ENCODE measurements at regions not wholly inside any gene's neighbourhood (a gene's known extent, or its start where the extent isn't known, plus 50 kb on each side); places are given as distances from the start of the nearest gene placed in this dataset.

DNA sequence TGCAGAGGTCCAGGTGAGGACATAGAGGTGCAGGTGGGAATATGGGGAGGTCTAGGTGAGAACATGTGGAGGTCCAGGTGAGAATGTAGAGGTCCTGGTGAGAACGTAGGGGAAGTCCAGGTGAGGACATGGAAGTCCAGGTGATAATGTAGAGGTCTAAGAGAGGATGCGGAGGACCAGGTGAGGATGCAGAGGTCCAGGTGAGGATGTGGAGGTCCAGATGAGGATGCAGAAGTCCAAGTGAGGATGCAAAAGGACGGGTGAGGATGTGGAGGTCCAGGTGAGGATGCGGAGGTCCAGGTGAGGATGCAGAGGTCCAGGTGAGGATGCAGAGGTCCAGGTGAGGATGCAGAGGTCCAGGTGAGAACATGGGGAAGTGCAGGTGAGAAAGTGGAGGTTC, 133.8 kb downstream of the MRPL36 start:
- TF ChIP-seq EZH2phosphoT487 (IDR thresholded peaks at IDR 0.05; ENCODE audit: borderline replicate concordance, low read depth) (no peak), POLR2AphosphoS5 (IDR thresholded peaks at IDR 0.05; ENCODE audit: low read depth, low read length) (no peak), CTCF (IDR thresholded peaks at IDR 0.05) (no peak), RAD21 (IDR thresholded peaks at IDR 0.05; ENCODE audit: low read length) (no peak), YY1 (IDR thresholded peaks at IDR 0.05; ENCODE audit: low read depth) (no peak), FOSL2 (IDR thresholded peaks at IDR 0.05; ENCODE audit: borderline replicate concordance, low read depth) (no peak), EP300 (IDR thresholded peaks at IDR 0.05; ENCODE audit: borderline replicate concordance in 1 of 2, low read depth in 1 of 2, low read length in 1 of 2) (no peak), GATA2 (CRISPR knock-in tag; IDR thresholded peaks at IDR 0.05) (no peak), GABPA (IDR thresholded peaks at IDR 0.05; ENCODE audit: low read depth) (no peak), NFIC (IDR thresholded peaks at IDR 0.05; ENCODE audit: borderline replicate concordance) (no peak), NRF1 (IDR thresholded peaks at IDR 0.05; ENCODE audit: low read depth, low read length) (no peak), IRF3 (IDR thresholded peaks at IDR 0.05; ENCODE audit: low read depth, low read length) (no peak), SIN3A (IDR thresholded peaks at IDR 0.05; ENCODE audit: borderline replicate concordance, low read depth, low read length) (no peak)
- TF ChIP-seq, protein P1, sequence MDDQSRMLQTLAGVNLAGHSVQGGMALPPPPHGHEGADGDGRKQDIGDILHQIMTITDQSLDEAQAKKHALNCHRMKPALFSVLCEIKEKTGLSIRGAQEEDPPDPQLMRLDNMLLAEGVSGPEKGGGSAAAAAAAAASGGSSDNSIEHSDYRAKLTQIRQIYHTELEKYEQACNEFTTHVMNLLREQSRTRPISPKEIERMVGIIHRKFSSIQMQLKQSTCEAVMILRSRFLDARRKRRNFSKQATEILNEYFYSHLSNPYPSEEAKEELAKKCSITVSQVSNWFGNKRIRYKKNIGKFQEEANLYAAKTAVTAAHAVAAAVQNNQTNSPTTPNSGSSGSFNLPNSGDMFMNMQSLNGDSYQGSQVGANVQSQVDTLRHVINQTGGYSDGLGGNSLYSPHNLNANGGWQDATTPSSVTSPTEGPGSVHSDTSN (IDR thresholded peaks at IDR 0.05) = no peak
